DOHH2 (cell line): ENCODE measurements at regions not wholly inside any gene's neighbourhood (a gene's known extent, or its start where the extent isn't known, plus 50 kb on each side); places are given as distances from the start of the nearest gene placed in this dataset.

ENCODE experiments used
- CTCF ChIP-seq: fragments of 200-600 bp; sonication (generic); IDR thresholded peaks from one replicate; pipeline ENCODE4 v1.5.1; 2014; ENCODE audit warnings: antibody characterized with exemption, mild to moderate bottlenecking, low read depth, low read length; ENCODE audit not compliant: poor library complexity, severe bottlenecking
- EZH2phosphoT487 ChIP-seq: fragments of 200-600 bp; sonication (generic); IDR thresholded peaks from 2 replicates; pipeline ENCODE4 v1.6.1; 2017; ENCODE audit warnings: borderline replicate concordance, mild to moderate bottlenecking, antibody characterized with exemption, low read length, moderate library complexity, mixed read lengths

- TF ChIP-seq CTCF, result no peak
- TF ChIP-seq EZH2phosphoT487, result no peak
Observed at GRCh38 chrX:40360557-40360956, 220.2 kb upstream of the ATP6AP2 start.
